GM10266 (cell line): ENCODE measurements at regions not wholly inside any gene's neighbourhood (a gene's known extent, or its start where the extent isn't known, plus 50 kb on each side); places are given as distances from the start of the nearest gene placed in this dataset.

Source experiments
- DNase-seq: peaks from one replicate; pipeline ENCODE4 v3.0.0; 2012; ENCODE audit errors: extremely low spot score
- CTCF ChIP-seq: IDR thresholded peaks from 2 replicates; pipeline ENCODE4 v1.5.1; 2012; ENCODE audit warnings: mild to moderate bottlenecking, low read depth; ENCODE audit not compliant: control insufficient read depth, insufficient read depth; ENCODE audit errors: missing control alignments

- TF ChIP-seq CTCF, result no peak
- DNase-seq, result no peak
Observed at GRCh38 chr2:35391736-35392442, 963.7 kb upstream of the CRIM1 start.

DNA sequence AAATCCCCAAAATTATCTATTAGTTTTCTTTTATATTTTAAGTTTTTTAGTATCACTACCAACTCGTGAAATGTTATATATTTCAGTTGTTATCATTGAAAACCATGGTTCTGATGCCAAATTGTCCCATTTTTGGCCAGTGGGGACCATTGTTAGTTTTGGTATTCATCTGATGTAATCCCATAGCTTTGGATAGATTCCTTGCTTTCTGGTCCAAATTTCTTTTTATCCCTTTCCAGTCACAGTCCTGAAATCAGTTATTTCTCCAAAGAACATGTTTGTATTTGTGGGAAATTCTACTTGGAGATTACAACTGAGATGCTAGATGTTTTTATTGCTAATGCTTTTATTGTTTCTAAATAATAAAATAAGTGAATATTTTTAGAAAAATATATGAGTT, 976.8 kb upstream of the CRIM1 start:
- DNase-seq, result no peak
- TF ChIP-seq CTCF, result no peak

DNA sequence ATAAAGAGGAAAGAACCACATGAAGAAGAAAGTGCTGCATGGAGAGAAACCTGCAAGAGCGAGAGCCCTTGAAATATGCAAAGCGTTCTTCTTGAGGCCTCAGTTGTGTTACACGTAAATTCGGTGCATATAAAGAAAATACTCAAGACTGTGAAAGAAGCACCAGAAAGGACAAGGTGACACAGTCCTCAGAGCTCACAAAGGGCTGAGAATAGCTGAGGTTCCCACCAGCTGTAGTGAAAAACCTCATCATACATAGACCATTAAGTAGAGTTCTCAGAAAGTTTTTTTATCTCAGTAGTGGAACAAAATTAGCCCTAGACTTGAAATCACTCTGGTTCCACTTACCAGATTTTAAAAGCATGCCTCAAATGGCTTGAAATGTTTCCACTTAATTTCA, 980.7 kb upstream of the CRIM1 start:
- no peak for TF ChIP-seq CTCF
- no peak for DNase-seq

GRCh38 chr2:35365859-35366258, 989.7 kb upstream of the CRIM1 start:
- DNase-seq, result no peak
- TF ChIP-seq CTCF, result no peak

- no peak for TF ChIP-seq CTCF
Observed at GRCh38 chr2:35356332-35356731, 999.2 kb upstream of the CRIM1 start.

GRCh38 chr2:35355056-35355455, 1000.5 kb upstream of the CRIM1 start:
- no peak for DNase-seq
- no peak for TF ChIP-seq CTCF

More at GRCh38 chr2:35356332-35356731, 999.2 kb upstream of the CRIM1 start:
- no peak for DNase-seq

GRCh38 chr2:35347561-35347960, 1008.0 kb upstream of the CRIM1 start:
- no peak for DNase-seq
- TF ChIP-seq CTCF, result no peak
